NCI-H226 (cell line): ENCODE measurements at regions not wholly inside any gene's neighbourhood (a gene's known extent, or its start where the extent isn't known, plus 50 kb on each side); places are given as distances from the start of the nearest gene placed in this dataset.

Source experiments
- DNase-seq: peaks from one replicate; pipeline ENCODE4 v3.0.0-alpha.2; 2015

DNA sequence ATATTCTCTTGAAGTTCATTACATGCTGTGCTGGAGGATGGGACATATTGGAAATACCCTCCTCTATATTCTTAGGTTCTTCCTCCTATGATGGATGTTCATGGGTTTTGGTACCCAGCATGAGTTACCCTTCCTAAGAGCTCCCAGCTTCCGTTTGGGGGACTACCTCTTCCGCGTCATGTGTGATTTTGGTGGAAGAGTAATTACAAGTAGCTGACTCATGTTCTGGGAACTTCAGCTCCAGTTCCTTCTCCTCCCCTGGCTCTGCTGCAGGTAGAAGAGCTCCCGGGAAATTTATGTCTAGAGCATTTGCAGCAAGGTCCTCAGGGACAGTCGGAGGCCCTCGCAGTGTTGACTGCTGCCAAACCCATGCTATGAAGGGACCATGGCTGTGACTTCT, 208.8 kb upstream of the IL12A start:
- peak; percentile 69 for DNase-seq

- no peak for DNase-seq
These were observed 206.8 kb upstream of the IL12A start for GRCh38 chr3:159781867-159782266.

GRCh38 chr3:159782724-159783421, 205.8 kb upstream of the IL12A start:
- no peak for DNase-seq

GRCh38 chr3:159783780-159784742, 204.6 kb upstream of the IL12A start:
- no peak for DNase-seq

DNA sequence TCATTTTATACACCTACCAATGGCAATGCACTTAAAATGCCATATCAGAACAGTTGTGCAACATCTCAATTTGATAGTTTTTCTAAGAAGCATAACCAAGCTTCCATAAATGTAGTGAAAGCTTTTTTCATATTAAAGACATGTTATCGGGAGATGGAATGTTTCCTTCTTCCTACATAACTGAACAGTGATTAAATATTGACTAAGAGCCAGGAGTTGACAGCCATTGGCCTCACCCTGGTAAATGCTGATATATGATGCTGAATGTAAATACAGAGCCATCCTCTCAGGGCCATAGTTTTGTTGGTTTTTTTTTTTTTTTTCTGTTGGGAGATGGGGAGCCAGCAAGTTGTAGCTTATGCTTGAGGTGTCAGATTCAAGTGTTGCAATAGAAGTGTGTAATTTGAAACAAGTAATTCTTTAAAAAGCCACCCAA, 203.3 kb upstream of the IL12A start:
- DNase-seq, result peak; percentile 47

DNA sequence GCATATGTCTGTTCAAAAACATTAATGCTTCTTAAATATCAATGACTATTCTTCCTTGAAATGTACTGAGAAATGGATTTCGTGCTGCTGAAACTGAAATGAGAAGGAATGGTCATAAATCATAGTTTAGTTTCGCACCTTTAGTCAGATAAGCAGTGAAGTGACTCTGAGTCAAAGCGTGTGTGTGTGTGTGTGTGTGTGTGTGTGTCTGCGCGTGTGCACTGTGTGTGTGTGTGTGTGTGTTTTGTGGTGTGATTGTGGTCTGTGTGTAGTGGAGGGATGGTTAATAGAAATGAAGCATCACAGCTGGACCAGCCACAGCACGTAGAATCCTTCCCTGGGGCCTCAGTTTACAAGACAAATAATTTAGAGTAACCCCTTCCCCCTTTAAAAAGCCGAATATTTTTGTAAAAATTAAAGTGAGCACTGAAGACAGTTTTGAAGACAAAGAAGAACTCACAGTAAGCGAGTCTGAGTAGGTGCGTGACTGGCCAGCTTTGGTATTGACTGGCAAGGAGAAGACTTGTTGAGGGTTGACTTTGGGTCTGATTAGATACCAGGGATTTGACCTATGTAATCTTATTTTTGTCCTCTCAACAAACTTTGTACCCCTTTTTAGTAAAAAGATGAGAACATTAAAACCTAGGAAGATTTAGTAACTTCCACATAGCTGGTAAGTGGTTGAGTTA, 202.0 kb upstream of the IL12A start:
- DNase-seq, result no peak

DNA sequence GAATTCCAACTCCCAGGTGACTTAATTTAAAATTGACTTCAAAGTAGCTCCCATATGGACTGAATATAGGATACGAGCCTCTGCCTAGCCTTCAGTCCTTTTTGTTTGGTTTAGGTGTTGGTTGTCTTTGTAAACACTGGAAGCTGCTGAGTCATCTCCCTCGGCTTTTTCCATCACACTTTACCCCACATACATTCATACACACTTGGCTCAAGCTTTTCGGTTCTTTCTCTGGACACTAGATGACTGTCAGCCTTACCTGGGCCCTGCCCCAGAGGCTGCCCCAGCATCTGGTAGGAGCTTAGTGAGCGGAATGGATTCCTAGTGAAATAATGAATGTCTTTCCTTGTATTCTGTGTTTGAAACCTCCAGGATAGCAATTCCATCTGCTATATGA, 201.5 kb upstream of the IL12A start:
- DNase-seq, result peak; percentile 73

GRCh38 chr3:159787794-159788205, 200.8 kb upstream of the IL12A start:
- DNase-seq, result peak; percentile 85

- DNase-seq, result peak; percentile 54
These were observed 200.3 kb upstream of the IL12A start for GRCh38 chr3:159788291-159788690.

GRCh38 chr3:159789017-159789416, 199.6 kb upstream of the IL12A start:
- DNase-seq, result no peak

- no peak for DNase-seq
These were observed 198.6 kb upstream of the IL12A start for GRCh38 chr3:159789742-159790635.

DNA sequence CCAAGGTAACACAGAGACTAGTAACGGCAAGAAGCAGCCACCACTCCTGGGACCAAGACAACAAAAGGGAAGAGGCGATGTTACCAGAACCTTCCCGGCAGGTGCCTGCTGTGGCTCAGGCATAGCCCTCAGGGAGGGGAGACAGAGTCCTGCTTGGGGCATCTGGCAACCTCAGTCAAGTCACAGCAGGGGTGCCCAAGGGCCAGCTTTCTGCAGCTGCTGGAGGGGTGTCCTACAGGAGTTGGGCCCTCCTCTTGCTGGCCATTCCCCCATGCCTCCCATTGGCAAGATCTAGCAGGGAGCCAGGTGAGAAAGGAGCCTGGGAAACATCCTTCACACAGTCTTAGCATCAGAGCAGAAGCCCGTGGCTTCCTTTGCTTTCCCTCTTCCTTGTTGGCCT, 197.3 kb upstream of the IL12A start:
- DNase-seq, result no peak

- DNase-seq, result no peak
These were observed 196.6 kb upstream of the IL12A start for GRCh38 chr3:159792070-159792469.

DNA sequence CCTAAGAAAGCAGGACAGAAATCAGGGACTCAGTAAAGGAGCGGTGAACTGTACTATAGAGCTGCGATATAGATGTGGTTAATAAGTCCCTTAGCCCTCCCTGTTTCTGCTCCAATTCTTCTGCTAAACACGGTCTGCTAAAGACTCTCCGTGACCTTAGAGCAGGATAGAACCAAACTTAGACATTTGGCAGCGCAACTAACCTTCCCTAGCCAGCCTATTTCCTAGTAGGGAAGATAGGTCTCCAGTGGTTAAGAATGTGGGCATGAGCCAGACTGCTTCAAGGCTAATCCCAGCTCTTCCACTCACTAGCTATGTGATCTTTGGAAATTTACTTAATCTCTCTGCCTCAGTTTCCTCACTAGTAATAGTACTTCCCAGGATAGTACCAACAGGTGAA, 193.6 kb upstream of the IL12A start:
- no peak for DNase-seq

DNA sequence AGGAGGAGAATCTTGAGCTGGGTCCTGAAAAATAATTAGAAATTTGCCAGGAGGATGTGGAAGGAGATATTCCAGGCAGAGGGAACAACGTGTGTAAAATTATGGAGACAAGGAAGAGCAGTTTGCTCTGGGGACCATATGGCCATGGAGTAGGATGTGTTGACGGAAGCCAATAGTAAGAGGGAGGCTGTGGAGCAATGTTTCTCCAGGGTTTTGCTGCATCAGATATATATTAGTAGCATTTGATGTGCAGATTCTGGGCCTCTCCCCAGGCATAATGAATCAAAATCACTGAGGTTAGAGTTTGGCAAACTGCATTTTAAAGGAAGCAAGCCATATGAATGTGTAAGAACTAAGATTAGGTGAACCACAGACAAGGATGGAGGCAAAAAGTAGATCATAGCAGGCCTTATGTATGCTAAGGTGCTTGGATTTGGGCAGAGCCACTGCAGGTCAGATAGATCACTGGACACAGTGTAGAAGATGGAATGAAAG, 192.9 kb upstream of the IL12A start:
- DNase-seq, result peak; percentile 14

- DNase-seq, result no peak
These were observed 192.4 kb upstream of the IL12A start for GRCh38 chr3:159796226-159796625.

GRCh38 chr3:159796744-159797143, 191.9 kb upstream of the IL12A start:
- DNase-seq, result peak; percentile 53

DNA sequence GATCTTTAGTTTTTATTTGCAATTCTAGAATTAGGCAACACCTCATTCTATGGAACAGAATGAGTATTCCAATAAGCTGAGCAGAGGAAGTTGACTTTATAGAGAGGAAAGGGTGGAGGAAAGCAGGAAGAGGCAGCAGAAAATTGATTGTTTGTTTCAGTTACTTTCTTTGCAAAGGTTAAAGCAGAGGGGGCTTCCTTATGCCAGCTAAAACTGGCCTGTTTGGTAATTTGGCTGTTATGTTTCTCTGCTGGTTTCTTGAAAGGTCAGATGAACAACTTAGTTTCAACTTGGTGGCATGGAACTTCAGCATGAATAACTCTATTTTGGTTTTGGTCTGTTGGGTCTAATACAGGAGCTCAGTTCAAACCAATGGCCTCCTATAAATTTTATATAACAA, 190.9 kb upstream of the IL12A start:
- DNase-seq, result no peak

DNA sequence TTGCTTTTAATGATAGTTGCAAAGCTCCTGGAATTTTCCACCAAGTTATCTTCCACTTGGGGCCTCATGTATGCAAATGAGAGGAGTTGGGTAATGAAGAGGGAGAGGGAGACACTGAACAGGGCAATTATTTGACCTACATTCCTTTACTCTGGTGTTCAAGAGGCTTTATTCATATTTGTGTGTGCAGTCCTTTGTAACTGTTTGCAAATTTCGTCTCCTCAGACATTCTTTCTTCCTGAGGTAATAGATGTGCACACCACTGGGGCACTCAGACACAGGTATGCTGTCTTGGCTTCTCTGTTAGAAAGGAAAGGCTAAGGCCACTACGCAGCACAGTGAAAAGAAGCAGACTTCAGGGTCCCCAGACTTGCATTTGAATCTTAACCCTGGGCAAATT, 189.7 kb upstream of the IL12A start:
- DNase-seq, result peak; percentile 82

- no peak for DNase-seq
These were observed 188.0 kb upstream of the IL12A start for GRCh38 chr3:159800434-159801155.

GRCh38 chr3:159802864-159803263, 185.8 kb upstream of the IL12A start:
- DNase-seq, result no peak

DNA sequence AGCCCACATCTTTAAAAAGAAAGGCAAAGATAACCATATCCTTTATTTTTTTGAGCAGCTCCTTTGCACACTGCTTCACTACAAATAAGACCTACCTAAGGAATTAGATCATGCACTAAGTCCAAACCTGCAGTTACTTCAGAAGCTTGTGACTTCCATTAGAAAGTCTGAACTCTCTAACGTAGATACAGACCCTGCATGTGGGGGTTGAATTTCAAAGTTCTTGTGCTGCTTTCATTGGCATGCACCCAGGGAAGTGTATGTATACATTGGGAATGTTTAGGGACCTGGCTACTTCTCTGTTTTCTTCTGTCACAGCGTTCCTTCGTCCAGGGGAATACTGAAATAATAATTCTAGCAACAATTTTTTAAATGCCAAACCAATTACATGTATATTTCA, 185.2 kb upstream of the IL12A start:
- DNase-seq, result no peak
